Calu3 (cell line): ENCODE measurements at regions not wholly inside any gene's neighbourhood (a gene's known extent, or its start where the extent isn't known, plus 50 kb on each side); places are given as distances from the start of the nearest gene placed in this dataset.

Experiments
- BruUV-seq: library from RNA; stranded (reverse); fragments of 400-500 nt; replicated peaks from 2 replicates; lab custom pipeline; 2021; lab: Mats Ljungman, UMichigan
- CTCF ChIA-PET: fragments of 300-600 bp; sonication (Branson Sonifier 250); formaldehyde crosslinking; loops from one replicate; lab custom pipeline; 2022; ENCODE audit warnings: antibody characterized with exemption; lab: Charles Lee
- DNase-seq: peaks from one replicate; pipeline ENCODE4 v3.0.0; 2022
- H3K27ac Mint-ChIP-seq: one replicate; pipeline ENCODE4 v1.8.0; 2022; ENCODE audit warnings: mixed read lengths; ENCODE audit not compliant: unreplicated experiment
- H3K27me3 Mint-ChIP-seq: one replicate; pipeline ENCODE4 v1.8.0; 2022; ENCODE audit warnings: mixed read lengths; ENCODE audit not compliant: unreplicated experiment
- H3K36me3 Mint-ChIP-seq: one replicate; pipeline ENCODE4 v1.8.0; 2022; ENCODE audit warnings: mild to moderate bottlenecking, moderate library complexity, mixed read lengths; ENCODE audit not compliant: insufficient read depth, unreplicated experiment
- H3K4me1 Mint-ChIP-seq: one replicate; pipeline ENCODE4 v1.8.0; 2022; ENCODE audit warnings: mild to moderate bottlenecking, low read depth, mixed read lengths; ENCODE audit not compliant: unreplicated experiment
- H3K4me3 Mint-ChIP-seq: one replicate; pipeline ENCODE4 v1.8.0; 2022; ENCODE audit warnings: mild to moderate bottlenecking, low read depth, moderate library complexity, mixed read lengths; ENCODE audit not compliant: unreplicated experiment
- H3K9me3 Mint-ChIP-seq: one replicate; pipeline ENCODE4 v1.8.0; 2022; ENCODE audit warnings: low read depth, mixed read lengths; ENCODE audit not compliant: unreplicated experiment
- CTCF ChIP-seq: fragments of 200-600 bp; IDR thresholded peaks from one replicate; pipeline ENCODE4 v1.8.0; 2022; ENCODE audit warnings: antibody characterized with exemption; ENCODE audit not compliant: unreplicated experiment
- intact Hi-C: fragments of 100-400 bp; cut with micrococcal nuclease; formaldehyde crosslinking; loops from one replicate; pipeline ENCODE4 v1.10.0; 2022; ENCODE audit not compliant: unreplicated experiment

GRCh38 chr10:75335983-75336382 is 65.6 kb downstream of the ZNF503 start:
- H3K4me1 Mint-ChIP-seq, result no peaks in the 10 kb centered on the region
- TF ChIP-seq CTCF, result no peak
- no peak for DNase-seq
- no peaks in the 10 kb centered on the region for H3K27me3 Mint-ChIP-seq
- H3K27ac Mint-ChIP-seq, result no peak overlapping the region
- BruUV-seq, result no TSS peak
- H3K4me3 Mint-ChIP-seq, result no peak overlapping the region
- CTCF ChIA-PET, result no interaction called here
- intact Hi-C loops, result no loop called here
- peaks cover 2% of the 10 kb centered on the region for H3K9me3 Mint-ChIP-seq
- no peaks in the 10 kb centered on the region for H3K36me3 Mint-ChIP-seq

DNA sequence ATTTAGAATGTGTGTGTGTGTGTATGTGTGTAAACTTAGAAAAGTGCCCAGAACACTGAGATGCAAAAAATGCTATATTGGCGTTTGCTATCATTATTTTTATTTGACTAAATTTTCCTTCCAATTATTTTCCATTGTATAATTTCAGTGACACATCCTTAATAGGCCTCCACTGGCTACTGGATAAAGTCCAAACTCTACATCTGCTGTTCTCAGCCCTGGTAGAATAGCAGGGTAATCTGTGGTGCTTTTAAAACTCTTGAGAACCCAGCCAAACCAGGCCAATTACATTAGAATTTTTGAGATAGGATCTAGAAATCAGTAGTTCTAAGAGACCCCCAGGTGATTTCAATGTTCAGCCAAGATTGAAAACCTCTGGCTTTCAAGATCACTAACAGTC is 66.4 kb downstream of the ZNF503 start:
- H3K36me3 Mint-ChIP-seq, result no peaks in the 10 kb centered on the region
- peaks cover 6% of the 10 kb centered on the region for H3K27me3 Mint-ChIP-seq
- CTCF ChIA-PET, result no interaction called here
- H3K9me3 Mint-ChIP-seq, result peaks cover 2% of the 10 kb centered on the region
- TF ChIP-seq CTCF, result no peak
- no peak for DNase-seq
- H3K4me3 Mint-ChIP-seq, result no peak overlapping the region
- intact Hi-C loops, result no loop called here
- no peaks in the 10 kb centered on the region for H3K4me1 Mint-ChIP-seq
- BruUV-seq, result no TSS peak
- H3K27ac Mint-ChIP-seq, result no peak overlapping the region

- H3K4me1 Mint-ChIP-seq, result no peaks in the 10 kb centered on the region
- TF ChIP-seq CTCF, result no peak
- H3K27me3 Mint-ChIP-seq, result peaks cover 11% of the 10 kb centered on the region
- intact Hi-C loops, result no loop called here
- no peaks in the 10 kb centered on the region for H3K36me3 Mint-ChIP-seq
- CTCF ChIA-PET, result no interaction called here
- no peak overlapping the region for H3K27ac Mint-ChIP-seq
- BruUV-seq, result no TSS peak
- H3K4me3 Mint-ChIP-seq, result no peak overlapping the region
- DNase-seq, result no peak
- H3K9me3 Mint-ChIP-seq, result peaks cover 2% of the 10 kb centered on the region
Measured at GRCh38 chr10:75334720-75335119, 66.8 kb downstream of the ZNF503 start.

DNA sequence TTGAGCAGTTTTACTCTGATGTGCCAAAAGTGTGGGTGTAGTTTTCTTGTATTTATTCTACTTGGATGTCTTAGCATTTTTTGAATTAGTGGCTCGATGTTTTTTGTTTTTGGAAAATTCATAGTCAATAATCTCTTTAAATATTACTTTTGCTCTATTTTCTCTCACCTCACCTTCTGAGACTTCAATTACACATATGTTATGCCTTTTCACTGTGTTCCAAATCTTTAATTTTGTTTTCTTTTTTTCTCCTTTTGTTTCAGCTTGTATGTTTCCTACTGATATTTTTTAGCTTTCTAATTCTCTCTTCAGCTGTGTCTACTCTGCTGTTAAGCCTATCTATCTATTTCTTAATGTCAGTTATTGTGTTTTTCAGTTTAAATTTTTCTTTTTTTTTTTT is 69.5 kb downstream of the ZNF503 start:
- CTCF ChIA-PET, result no interaction called here
- H3K4me1 Mint-ChIP-seq, result no peaks in the 10 kb centered on the region
- no peak for TF ChIP-seq CTCF
- H3K27me3 Mint-ChIP-seq, result peaks cover 13% of the 10 kb centered on the region
- H3K27ac Mint-ChIP-seq, result no peak overlapping the region
- intact Hi-C loops, result no loop called here
- BruUV-seq, result no TSS peak
- no peaks in the 10 kb centered on the region for H3K36me3 Mint-ChIP-seq
- no peak for DNase-seq
- no peak overlapping the region for H3K4me3 Mint-ChIP-seq
- peaks cover 2% of the 10 kb centered on the region for H3K9me3 Mint-ChIP-seq
